ENCODE measurements at regions not wholly inside any gene's neighbourhood (a gene's known extent, or its start where the extent isn't known, plus 50 kb on each side); places are given as distances from the start of the nearest gene placed in this dataset.
"Not testable (repeated sequence)": the region's sequence is repeated elsewhere in the genome, so short reads cannot be mapped to it uniquely, and the experiment has no call there.

DNA sequence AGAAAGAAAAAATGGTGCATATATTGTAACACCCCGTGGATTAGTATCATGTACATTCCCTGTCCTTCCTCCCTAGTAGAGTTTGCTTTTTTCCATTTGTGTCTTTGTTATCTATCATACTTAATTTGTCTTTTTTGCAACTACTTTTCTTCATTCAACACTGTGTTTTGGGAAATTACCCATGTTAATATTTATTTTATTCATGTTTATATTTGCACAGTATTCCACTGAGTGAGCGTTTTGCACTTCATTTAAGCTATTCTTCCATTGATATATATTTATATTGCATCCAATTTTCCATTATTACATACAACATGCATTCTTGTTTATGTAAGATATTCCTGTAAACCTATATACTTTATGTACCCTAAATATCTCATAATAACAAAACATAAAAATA is 57.6 kb upstream of the FAM171A1 start:
- Histone ChIP-seq H3K4me1 (ENCODE audit: insufficient read depth, low read length) (no peaks in the 10 kb centered on the region), H4K20me1 (ENCODE audit: insufficient read depth, low read length) (no peaks in the 10 kb centered on the region), H3K27ac (ENCODE audit: low read depth, low read length) (no peak overlapping the region), H3K27me3 (ENCODE audit: insufficient read depth, low read length) (peaks cover 15% of the 10 kb centered on the region), H3K4me3 (ENCODE audit: insufficient read depth, low read length) (no peak overlapping the region), H3K79me2 (ENCODE audit: insufficient read depth, low read length) (no peaks in the 10 kb centered on the region), H3K4me2 (ENCODE audit: insufficient read depth, low read length) (no peak overlapping the region), H3K36me3 (ENCODE audit: insufficient read depth, low read length) (no peaks in the 10 kb centered on the region), H3K9me3 (ENCODE audit: low read depth, low read length) (no peaks in the 10 kb centered on the region), H2AFZ (ENCODE audit: low read length) (no peak overlapping the region)
- DNase-seq (ENCODE audit: insufficient read length, low spot score, missing footprints) = peak; percentile 58
- TF ChIP-seq, protein P1, sequence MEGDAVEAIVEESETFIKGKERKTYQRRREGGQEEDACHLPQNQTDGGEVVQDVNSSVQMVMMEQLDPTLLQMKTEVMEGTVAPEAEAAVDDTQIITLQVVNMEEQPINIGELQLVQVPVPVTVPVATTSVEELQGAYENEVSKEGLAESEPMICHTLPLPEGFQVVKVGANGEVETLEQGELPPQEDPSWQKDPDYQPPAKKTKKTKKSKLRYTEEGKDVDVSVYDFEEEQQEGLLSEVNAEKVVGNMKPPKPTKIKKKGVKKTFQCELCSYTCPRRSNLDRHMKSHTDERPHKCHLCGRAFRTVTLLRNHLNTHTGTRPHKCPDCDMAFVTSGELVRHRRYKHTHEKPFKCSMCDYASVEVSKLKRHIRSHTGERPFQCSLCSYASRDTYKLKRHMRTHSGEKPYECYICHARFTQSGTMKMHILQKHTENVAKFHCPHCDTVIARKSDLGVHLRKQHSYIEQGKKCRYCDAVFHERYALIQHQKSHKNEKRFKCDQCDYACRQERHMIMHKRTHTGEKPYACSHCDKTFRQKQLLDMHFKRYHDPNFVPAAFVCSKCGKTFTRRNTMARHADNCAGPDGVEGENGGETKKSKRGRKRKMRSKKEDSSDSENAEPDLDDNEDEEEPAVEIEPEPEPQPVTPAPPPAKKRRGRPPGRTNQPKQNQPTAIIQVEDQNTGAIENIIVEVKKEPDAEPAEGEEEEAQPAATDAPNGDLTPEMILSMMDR (IDR thresholded peaks at IDR 0.05; ENCODE audit: extremely low read depth, low read depth, low read length) = no peak

GRCh38 chr10:15427843-15428414 is 56.8 kb upstream of the FAM171A1 start:
- Histone ChIP-seq H3K4me2 (ENCODE audit: insufficient read depth, low read length) (no peak overlapping the region), H3K27me3 (ENCODE audit: insufficient read depth, low read length) (peaks cover 11% of the 10 kb centered on the region), H2AFZ (ENCODE audit: low read length) (no peak overlapping the region), H4K20me1 (ENCODE audit: insufficient read depth, low read length) (no peaks in the 10 kb centered on the region), H3K79me2 (ENCODE audit: insufficient read depth, low read length) (no peaks in the 10 kb centered on the region), H3K4me1 (ENCODE audit: insufficient read depth, low read length) (no peaks in the 10 kb centered on the region), H3K27ac (ENCODE audit: low read depth, low read length) (no peak overlapping the region), H3K36me3 (ENCODE audit: insufficient read depth, low read length) (no peaks in the 10 kb centered on the region), H3K9me3 (ENCODE audit: low read depth, low read length) (no peaks in the 10 kb centered on the region), H3K4me3 (ENCODE audit: insufficient read depth, low read length) (no peak overlapping the region)
- DNase-seq (ENCODE audit: insufficient read length, low spot score, missing footprints) = peak; percentile 92
- TF ChIP-seq, protein P1 (IDR thresholded peaks at IDR 0.05; ENCODE audit: extremely low read depth, low read depth, low read length) = peak; percentile 62

GRCh38 chr10:15426558-15426957 is 55.5 kb upstream of the FAM171A1 start:
- TF ChIP-seq, protein P1 (IDR thresholded peaks at IDR 0.05; ENCODE audit: extremely low read depth, low read depth, low read length) = no peak
- Histone ChIP-seq H3K27ac (ENCODE audit: low read depth, low read length) (no peak overlapping the region), H3K4me3 (ENCODE audit: insufficient read depth, low read length) (no peak overlapping the region), H3K4me1 (ENCODE audit: insufficient read depth, low read length) (no peaks in the 10 kb centered on the region), H2AFZ (ENCODE audit: low read length) (no peak overlapping the region), H4K20me1 (ENCODE audit: insufficient read depth, low read length) (no peaks in the 10 kb centered on the region), H3K27me3 (ENCODE audit: insufficient read depth, low read length) (peaks cover 6% of the 10 kb centered on the region), H3K4me2 (ENCODE audit: insufficient read depth, low read length) (no peak overlapping the region), H3K36me3 (ENCODE audit: insufficient read depth, low read length) (no peaks in the 10 kb centered on the region), H3K79me2 (ENCODE audit: insufficient read depth, low read length) (no peaks in the 10 kb centered on the region), H3K9me3 (ENCODE audit: low read depth, low read length) (no peaks in the 10 kb centered on the region)
- DNase-seq (ENCODE audit: insufficient read length, low spot score, missing footprints) = no peak

DNA sequence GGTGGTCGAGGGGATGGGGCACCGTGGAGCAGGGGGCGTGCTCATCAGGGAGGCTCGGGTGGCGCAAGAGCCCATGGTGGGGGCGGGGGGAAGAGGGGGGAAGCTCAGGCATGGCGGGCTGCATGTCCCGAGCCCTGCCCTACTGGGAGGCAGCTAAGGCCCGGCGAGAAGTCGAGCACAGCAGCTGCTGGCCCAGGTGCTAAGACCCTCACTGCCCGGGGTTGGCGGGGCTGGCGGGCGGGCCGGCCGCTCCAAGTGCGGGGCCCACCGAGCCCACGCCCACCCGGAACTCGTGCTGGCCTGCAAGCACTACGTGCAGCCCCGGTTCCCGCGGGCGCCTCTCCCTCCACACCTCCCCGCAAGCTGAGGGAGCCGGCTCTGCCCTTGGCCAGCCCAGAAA is 55.0 kb upstream of the FAM171A1 start:
- TF ChIP-seq, protein P1 (IDR thresholded peaks at IDR 0.05; ENCODE audit: extremely low read depth, low read depth, low read length) = no peak
- H3K27me3 ChIP-seq (ENCODE audit: insufficient read depth, low read length) = peaks cover 6% of the 10 kb centered on the region
- H3K36me3 ChIP-seq (ENCODE audit: insufficient read depth, low read length) = no peaks in the 10 kb centered on the region
- H3K4me2 ChIP-seq (ENCODE audit: insufficient read depth, low read length) = no peak overlapping the region
- no peaks in the 10 kb centered on the region for H3K4me1 ChIP-seq (ENCODE audit: insufficient read depth, low read length)
- no peak for DNase-seq (ENCODE audit: insufficient read length, low spot score, missing footprints)
- H4K20me1 ChIP-seq (ENCODE audit: insufficient read depth, low read length) = no peaks in the 10 kb centered on the region
- no peaks in the 10 kb centered on the region for H3K79me2 ChIP-seq (ENCODE audit: insufficient read depth, low read length)
- H3K4me3 ChIP-seq (ENCODE audit: insufficient read depth, low read length) = no peak overlapping the region
- no peaks in the 10 kb centered on the region for H3K9me3 ChIP-seq (ENCODE audit: low read depth, low read length)
- no peak overlapping the region for H2AFZ ChIP-seq (ENCODE audit: low read length)
- no peak overlapping the region for H3K27ac ChIP-seq (ENCODE audit: low read depth, low read length)

DNA sequence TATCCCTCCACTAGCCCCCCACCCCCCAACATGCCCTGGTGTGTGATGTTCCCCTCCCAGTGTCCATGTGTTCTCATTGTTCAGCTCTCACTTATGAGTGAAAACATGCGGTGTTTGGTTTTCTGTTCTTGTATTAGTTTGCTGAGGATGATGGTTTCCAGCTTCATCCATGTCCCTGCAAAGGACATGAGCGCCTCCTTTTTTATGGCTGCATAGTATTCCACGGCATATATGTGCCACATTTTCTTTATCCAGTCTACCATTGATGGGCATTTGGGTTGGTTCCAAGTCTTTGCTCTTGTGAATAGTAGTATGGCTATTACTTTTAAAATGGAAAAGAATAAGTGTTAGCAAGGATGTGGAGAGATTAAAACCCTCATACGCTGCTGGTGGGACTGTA is 50.8 kb upstream of the FAM171A1 start:
- H3K4me3 ChIP-seq (ENCODE audit: insufficient read depth, low read length); H4K20me1 ChIP-seq (ENCODE audit: insufficient read depth, low read length): not testable (repeated sequence)

More for the DNA sequence above, 50.8 kb upstream of the FAM171A1 start:
- not testable (repeated sequence) for H3K36me3 ChIP-seq (ENCODE audit: insufficient read depth, low read length); H3K27me3 ChIP-seq (ENCODE audit: insufficient read depth, low read length); H2AFZ ChIP-seq (ENCODE audit: low read length); H3K9me3 ChIP-seq (ENCODE audit: low read depth, low read length); H3K27ac ChIP-seq (ENCODE audit: low read depth, low read length); H3K4me2 ChIP-seq (ENCODE audit: insufficient read depth, low read length); H3K79me2 ChIP-seq (ENCODE audit: insufficient read depth, low read length); H3K4me1 ChIP-seq (ENCODE audit: insufficient read depth, low read length); DNase-seq (ENCODE audit: insufficient read length, low spot score, missing footprints)
